ENCODE measurements at regions not wholly inside any gene's neighbourhood (a gene's known extent, or its start where the extent isn't known, plus 50 kb on each side); places are given as distances from the start of the nearest gene placed in this dataset.

DNA sequence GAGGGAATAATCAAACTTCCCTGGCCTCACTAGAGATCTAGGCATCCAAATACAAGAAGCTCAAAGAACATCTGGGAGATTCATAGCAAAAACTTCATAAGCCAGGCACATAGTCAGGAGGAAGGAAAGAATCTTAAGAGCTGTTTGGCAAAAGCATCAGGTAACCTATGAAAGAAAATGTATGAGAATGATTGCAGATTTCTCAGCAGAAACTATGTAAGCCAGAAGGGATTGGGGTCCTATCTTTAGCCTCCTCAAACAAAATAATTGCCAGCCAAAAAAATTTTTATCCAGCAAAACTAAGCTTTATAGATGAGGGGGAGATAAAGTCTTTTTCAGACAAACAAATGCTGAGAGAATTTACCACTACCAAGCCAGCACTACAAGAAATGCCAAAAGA lies 1036.3 kb downstream of the TBL1XR1 start:
- Histone ChIP-seq H3K4me2 (ENCODE audit: low read length) (no peak overlapping the region), H4K20me1 (ENCODE audit: insufficient read depth, low read length) (no peaks in the 10 kb centered on the region), H3K4me3 (ENCODE audit: insufficient read depth, low read depth, low read length) (no peak overlapping the region), H2AFZ (ENCODE audit: low read depth, low read length) (no peak overlapping the region), H3K27ac (ENCODE audit: low read depth, low read length) (no peak overlapping the region), H3K27me3 (ENCODE audit: insufficient read depth, low read length) (no peaks in the 10 kb centered on the region), H3K9me3 (ENCODE audit: insufficient read depth, low read depth, low read length) (peaks cover 3% of the 10 kb centered on the region), H3K36me3 (ENCODE audit: insufficient read depth, low read length) (no peaks in the 10 kb centered on the region), H3K9ac (ENCODE audit: low read length) (no peak overlapping the region), H3K4me1 (ENCODE audit: insufficient read depth, low read length) (no peaks in the 10 kb centered on the region), H3K79me2 (ENCODE audit: insufficient read depth, low read length) (no peaks in the 10 kb centered on the region)
- Mint-ChIP-seq H3K4me3 (ENCODE audit: unreplicated experiment) (no peak overlapping the region), H3K9me3 (ENCODE audit: unreplicated experiment) (no peaks in the 10 kb centered on the region), H3K4me1 (ENCODE audit: low read depth, unreplicated experiment) (no peaks in the 10 kb centered on the region), H3K36me3 (ENCODE audit: low read depth, unreplicated experiment) (no peaks in the 10 kb centered on the region), H3K27ac (ENCODE audit: unreplicated experiment) (no peak overlapping the region), H3K27me3 (ENCODE audit: low read depth, unreplicated experiment) (no peaks in the 10 kb centered on the region)
- TF ChIP-seq EZH2 (IDR thresholded peaks at IDR 0.05; ENCODE audit: insufficient read depth, low read length) = no peak
- no peak for TF ChIP-seq CTCF (IDR thresholded peaks at IDR 0.05; ENCODE audit: insufficient read depth, low read depth, low read length)
- no peak for FAIRE-seq
- DNase-seq (ENCODE audit: low read depth) = no peak

DNA sequence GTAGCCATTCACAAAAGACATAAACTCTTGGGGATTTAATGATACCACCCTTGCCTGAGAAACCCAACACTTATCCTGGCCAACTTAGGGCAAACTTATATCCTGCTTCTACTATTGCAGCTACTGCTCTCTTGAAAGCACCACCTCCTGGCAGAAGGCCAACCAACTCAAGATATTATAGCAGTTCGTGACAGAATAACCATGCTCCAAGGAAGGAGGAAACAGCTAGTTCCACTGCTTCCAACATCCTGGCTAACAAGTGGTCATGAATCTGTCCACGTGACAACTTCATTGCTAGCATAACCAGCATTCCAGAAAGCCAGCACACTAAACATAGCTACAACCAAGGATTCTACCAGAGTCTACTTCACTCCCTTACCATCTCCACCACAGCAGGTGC lies 1037.5 kb downstream of the TBL1XR1 start:
- FAIRE-seq (no peak), DNase-seq (ENCODE audit: low read depth) (peak; percentile 1)
- no peaks in the 10 kb centered on the region for H3K36me3 ChIP-seq (ENCODE audit: insufficient read depth, low read length)
- H3K4me1 ChIP-seq (ENCODE audit: insufficient read depth, low read length) = no peaks in the 10 kb centered on the region
- Mint-ChIP-seq H3K27ac (ENCODE audit: unreplicated experiment) (no peak overlapping the region), H3K4me3 (ENCODE audit: unreplicated experiment) (no peak overlapping the region), H3K27me3 (ENCODE audit: low read depth, unreplicated experiment) (no peaks in the 10 kb centered on the region), H3K9me3 (ENCODE audit: unreplicated experiment) (no peaks in the 10 kb centered on the region), H3K4me1 (ENCODE audit: low read depth, unreplicated experiment) (no peaks in the 10 kb centered on the region), H3K36me3 (ENCODE audit: low read depth, unreplicated experiment) (no peaks in the 10 kb centered on the region)
- no peaks in the 10 kb centered on the region for H3K27me3 ChIP-seq (ENCODE audit: insufficient read depth, low read length)
- H3K9me3 ChIP-seq (ENCODE audit: insufficient read depth, low read depth, low read length) = peaks cover 3% of the 10 kb centered on the region
- H3K9ac ChIP-seq (ENCODE audit: low read length) = no peak overlapping the region
- no peak overlapping the region for H3K27ac ChIP-seq (ENCODE audit: low read depth, low read length)
- no peaks in the 10 kb centered on the region for H4K20me1 ChIP-seq (ENCODE audit: insufficient read depth, low read length)
- no peaks in the 10 kb centered on the region for H3K79me2 ChIP-seq (ENCODE audit: insufficient read depth, low read length)
- H3K4me2 ChIP-seq (ENCODE audit: low read length) = no peak overlapping the region
- H2AFZ ChIP-seq (ENCODE audit: low read depth, low read length) = no peak overlapping the region
- TF ChIP-seq CTCF (IDR thresholded peaks at IDR 0.05; ENCODE audit: insufficient read depth, low read depth, low read length) (no peak), EZH2 (IDR thresholded peaks at IDR 0.05; ENCODE audit: insufficient read depth, low read length) (no peak)
- no peak overlapping the region for H3K4me3 ChIP-seq (ENCODE audit: insufficient read depth, low read depth, low read length)

- no peak overlapping the region for H3K4me3 ChIP-seq (ENCODE audit: insufficient read depth, low read depth, low read length)
- no peaks in the 10 kb centered on the region for H3K36me3 ChIP-seq (ENCODE audit: insufficient read depth, low read length)
- DNase-seq (ENCODE audit: low read depth) (no peak), FAIRE-seq (no peak)
- no peak overlapping the region for H3K27ac Mint-ChIP-seq (ENCODE audit: unreplicated experiment)
- H3K79me2 ChIP-seq (ENCODE audit: insufficient read depth, low read length) = no peaks in the 10 kb centered on the region
- no peaks in the 10 kb centered on the region for H3K4me1 Mint-ChIP-seq (ENCODE audit: low read depth, unreplicated experiment)
- H3K4me1 ChIP-seq (ENCODE audit: insufficient read depth, low read length) = no peaks in the 10 kb centered on the region
- H3K4me2 ChIP-seq (ENCODE audit: low read length) = no peak overlapping the region
- H3K9me3 Mint-ChIP-seq (ENCODE audit: unreplicated experiment) = no peaks in the 10 kb centered on the region
- no peaks in the 10 kb centered on the region for H3K36me3 Mint-ChIP-seq (ENCODE audit: low read depth, unreplicated experiment)
- H2AFZ ChIP-seq (ENCODE audit: low read depth, low read length) = no peak overlapping the region
- no peak overlapping the region for H3K27ac ChIP-seq (ENCODE audit: low read depth, low read length)
- H3K27me3 ChIP-seq (ENCODE audit: insufficient read depth, low read length) = no peaks in the 10 kb centered on the region
- no peaks in the 10 kb centered on the region for H4K20me1 ChIP-seq (ENCODE audit: insufficient read depth, low read length)
- TF ChIP-seq EZH2 (IDR thresholded peaks at IDR 0.05; ENCODE audit: insufficient read depth, low read length) (no peak), CTCF (IDR thresholded peaks at IDR 0.05; ENCODE audit: insufficient read depth, low read depth, low read length) (no peak)
- no peaks in the 10 kb centered on the region for H3K27me3 Mint-ChIP-seq (ENCODE audit: low read depth, unreplicated experiment)
- no peak overlapping the region for H3K4me3 Mint-ChIP-seq (ENCODE audit: unreplicated experiment)
- peaks cover under 1% of the 10 kb centered on the region for H3K9me3 ChIP-seq (ENCODE audit: insufficient read depth, low read depth, low read length)
- no peak overlapping the region for H3K9ac ChIP-seq (ENCODE audit: low read length)
These were observed 1042.3 kb downstream of the TBL1XR1 start for GRCh38 chr3:176155012-176155411.

Measured in astrocyte (in vitro differentiated cells and primary cell).